Fibroblast of lung (primary cell): ENCODE measurements at regions not wholly inside any gene's neighbourhood (a gene's known extent, or its start where the extent isn't known, plus 50 kb on each side); places are given as distances from the start of the nearest gene placed in this dataset.

Experiments
- CTCF ChIP-seq, 2 donors: IDR thresholded peaks in 1 of 2; conservative IDR thresholded peaks in 1 of 2; 1 replicate in 1 of 2; 2 replicates in 1 of 2; pipeline ENCODE4 v1.5.1; 2011 to 2012; ENCODE audit warnings: low read length in 2 of 2, control low read depth in 1 of 2, inconsistent platforms in 1 of 2, low read depth in 1 of 2, mild to moderate bottlenecking in 1 of 2
- EZH2 ChIP-seq: IDR thresholded peaks from 2 replicates; pipeline ENCODE4 v1.5.1; 2012; ENCODE audit warnings: low read length, control low read depth, mild to moderate bottlenecking; ENCODE audit errors: missing control alignments

- TF ChIP-seq EZH2 (no peak), CTCF (conservative IDR thresholded peaks at IDR 0.05 in 1 of 2, IDR thresholded peaks at IDR 0.05 in 1 of 2; ENCODE audit: low read depth in 1 of 2, low read length in 2 of 2) (no peak)
Observed at GRCh38 chr4:181950372-181951127, 292.7 kb upstream of the TENM3 start.
